K562 (cell line): ENCODE measurements at regions not wholly inside any gene's neighbourhood (a gene's known extent, or its start where the extent isn't known, plus 50 kb on each side); places are given as distances from the start of the nearest gene placed in this dataset.

ENCODE experiments used
- ATAC-seq: fragments of 200-7000 bp; cut with Tn5 transposase; 3 replicates; pipeline ENCODE4 v1.9.1; 2020; ENCODE audit warnings: moderate library complexity
- BruUV-seq: library from RNA; stranded (reverse); fragments of 400-500 nt; replicated peaks from 2 replicates; lab custom pipeline; 2021; lab: Mats Ljungman, UMichigan
- CTCF ChIA-PET: fragments of 300-600 bp; formaldehyde crosslinking; extraction: SDS; loops from one replicate; lab custom pipeline; 2021; ENCODE audit warnings: low intra/inter-chr PET ratio; lab: Yijun Ruan, JAX
- POLR2A ChIA-PET: fragments of 300-600, 350-650 bp; sonication (Branson Sonifier 250); formaldehyde crosslinking; extraction: SDS; loops from one replicate; lab custom pipeline; 2021; ENCODE audit warnings: antibody characterized with exemption, inconsistent platforms; lab: Yijun Ruan, JAX
- DNase-seq, 4 experiments: peaks; one replicate each; pipeline versions ENCODE4 v3.0.0 to v3.0.0-alpha.2; 2011 to 2018; ENCODE audit warnings: low spot score in 3 of 4, mixed read lengths in 3 of 4; ENCODE audit errors: extremely low read depth in 1 of 4
- FAIRE-seq: peaks from 2 replicates; lab custom pipeline; 2011; peaks lifted over from hg19 to GRCh38; lab: Jason Lieb, UNC
- H2AFZ ChIP-seq: 2 replicates; pipeline ENCODE4 v1.6.0; 2011; ENCODE audit warnings: low read depth, low read length, control low read depth, inconsistent platforms
- H3K27ac ChIP-seq: fragments of 200-600 bp; 3 replicates; pipeline ENCODE4 v1.8.0; 2011; ENCODE audit warnings: low read depth, mild to moderate bottlenecking, control low read depth, inconsistent platforms, low read length, moderate library complexity, mixed read lengths; ENCODE audit errors: extremely low read depth
- H3K27me3 ChIP-seq, 2 experiments: fragments of 300-600 bp in 1 of 2; 2 replicates in 1 of 2; 3 replicates in 1 of 2; pipeline versions ENCODE4 v1.6.0 to v1.8.0; 2011; ENCODE audit warnings: inconsistent platforms in 2 of 2, low read length in 2 of 2, mild to moderate bottlenecking in 1 of 2, mixed read lengths in 1 of 2, moderate library complexity in 1 of 2; ENCODE audit not compliant: control insufficient read depth in 2 of 2, insufficient read depth in 2 of 2
- H3K36me3 ChIP-seq: fragments of 300-600 bp; 3 replicates; pipeline ENCODE4 v1.8.0; 2011; ENCODE audit warnings: mild to moderate bottlenecking, low read length, inconsistent platforms; ENCODE audit not compliant: control insufficient read depth, insufficient read depth
- H3K4me1 ChIP-seq, 2 experiments: fragments of 200-600 bp in 1 of 2; replicated peaks in 1 of 2; 2 replicates in 1 of 2; 3 replicates in 1 of 2; pipeline versions ENCODE4 v1.5.1 to v1.8.0; 2011; ENCODE audit warnings: inconsistent platforms in 2 of 2, low read length in 2 of 2, mild to moderate bottlenecking in 1 of 2, mixed read lengths in 1 of 2, moderate library complexity in 1 of 2; ENCODE audit not compliant: control insufficient read depth in 2 of 2, insufficient read depth in 2 of 2
- H3K4me2 ChIP-seq: 2 replicates; pipeline ENCODE4 v1.6.1; 2011; ENCODE audit warnings: low read length, control low read depth, inconsistent platforms, mixed read lengths; ENCODE audit not compliant: insufficient read depth
- H3K4me3 ChIP-seq: fragments of 200-600 bp; sonication (generic), shearing (Covaris generic); 2 replicates; pipeline ENCODE4 v1.5.1; 2016; ENCODE audit warnings: control low read depth, inconsistent platforms
- H3K79me2 ChIP-seq: fragments of 200-600 bp; 3 replicates; pipeline ENCODE4 v1.8.0; 2011; ENCODE audit warnings: low read length, inconsistent platforms; ENCODE audit not compliant: control insufficient read depth, insufficient read depth
- H3K9ac ChIP-seq, 2 experiments: 2 replicates each; pipeline versions ENCODE4 v1.6.0 to v1.6.1; 2011; ENCODE audit warnings: low read depth in 2 of 2, low read length in 2 of 2, control low read depth in 1 of 2, inconsistent platforms in 1 of 2, mild to moderate bottlenecking in 1 of 2, mixed read lengths in 1 of 2; ENCODE audit not compliant: insufficient read depth in 1 of 2
- H3K9me1 ChIP-seq: one replicate; pipeline ENCODE4 v1.6.0; 2011; ENCODE audit warnings: inconsistent platforms, mild to moderate bottlenecking, low read length, moderate library complexity; ENCODE audit not compliant: control insufficient read depth, insufficient read depth
- H3K9me3 ChIP-seq: replicated peaks from 2 replicates; pipeline ENCODE4 v1.5.1; 2011; ENCODE audit warnings: low read depth, low read length, inconsistent platforms; ENCODE audit not compliant: control insufficient read depth, insufficient read depth
- H4K20me1 ChIP-seq: replicated peaks from 2 replicates; pipeline ENCODE4 v1.6.1; 2011; ENCODE audit warnings: low read length, inconsistent platforms, mixed read lengths; ENCODE audit not compliant: control insufficient read depth, insufficient read depth
- CBX8 ChIP-seq: fragments of 200-600 bp; sonication (generic); IDR thresholded peaks from 2 replicates; pipeline ENCODE4 v1.6.1; 2012; ENCODE audit warnings: borderline replicate concordance, mixed run types, low read depth, mild to moderate bottlenecking, moderate library complexity, mixed read lengths, low read length, control low read depth, inconsistent platforms; ENCODE audit not compliant: poor library complexity, severe bottlenecking; ENCODE audit errors: extremely low read depth
- CREM ChIP-seq: IDR thresholded peaks from 2 replicates; pipeline ENCODE4 v1.6.1; 2014; ENCODE audit warnings: antibody characterized with exemption, low read depth
- EP400 ChIP-seq: fragments of 450-650 bp; IDR thresholded peaks from 2 replicates; pipeline ENCODE4 v1.6.1; 2017; ENCODE audit warnings: antibody characterized with exemption, mild to moderate bottlenecking, moderate library complexity
- GTF2A2 ChIP-seq: IDR thresholded peaks from 2 replicates; pipeline ENCODE4 v1.6.1; 2016; ENCODE audit warnings: mild to moderate bottlenecking, missing genetic modification characterization, missing compliant biosample characterization
- HIVEP1 ChIP-seq: fragments of 250-450 bp; sonication (Bioruptor Pico); IDR thresholded peaks from 2 replicates; pipeline ENCODE4 v1.4.0; 2020; ENCODE audit warnings: mild to moderate bottlenecking
- HMG20A ChIP-seq: fragments of 450-650 bp; formaldehyde crosslinking; conservative IDR thresholded peaks from 2 replicates; pipeline ENCODE4 v1.4.0; 2020; ENCODE audit warnings: mild to moderate bottlenecking, mixed read lengths
- ILK ChIP-seq: fragments of 450-650 bp; IDR thresholded peaks from 2 replicates; pipeline ENCODE4 v1.6.1; 2016; ENCODE audit warnings: missing genetic modification characterization, low read depth, mild to moderate bottlenecking, missing compliant biosample characterization, moderate library complexity, borderline replicate concordance
- KAT7 ChIP-seq: sonication (generic); formaldehyde crosslinking; IDR thresholded peaks from 2 replicates; pipeline ENCODE4 v1.8.0; 2022; ENCODE audit warnings: missing genetic modification reagents, mild to moderate bottlenecking, borderline replicate concordance
- PHF21A ChIP-seq: fragments of 450-650 bp; IDR thresholded peaks from 2 replicates; pipeline ENCODE4 v1.6.1; 2017; ENCODE audit warnings: low read depth, borderline replicate concordance
- SP1 ChIP-seq: sonication (generic); formaldehyde crosslinking; IDR thresholded peaks from 2 replicates; pipeline ENCODE4 v1.8.1; 2022; ENCODE audit warnings: mild to moderate bottlenecking, missing genetic modification reagents
- TEAD4 ChIP-seq, 2 experiments: sonication (generic) in 1 of 2; formaldehyde crosslinking in 1 of 2; IDR thresholded peaks; 2 replicates each; pipeline versions ENCODE4 v1.6.1 to v1.8.0; 2012 to 2022; ENCODE audit warnings: borderline replicate concordance in 1 of 2, inconsistent platforms in 1 of 2, low read length in 1 of 2, mild to moderate bottlenecking in 1 of 2, missing genetic modification reagents in 1 of 2
- TRIM25 ChIP-seq: fragments of 450-650 bp; IDR thresholded peaks from 2 replicates; pipeline ENCODE4 v1.7.0; 2016; ENCODE audit warnings: borderline replicate concordance
- ZNF175 ChIP-seq: fragments of 200-800 bp; sonication (Bioruptor generic); IDR thresholded peaks from 2 replicates; pipeline ENCODE4 v1.6.1; 2016; ENCODE audit warnings: low read depth, mild to moderate bottlenecking, missing genetic modification characterization, missing compliant biosample characterization
- WGBS: fragments of 100-300 bp; shearing (Covaris generic); methylation state at CpG from one replicate; pipeline ENCODE4 v1.1.6; 2016; ENCODE audit warnings: low coverage, mixed read lengths; ENCODE audit not compliant: insufficient coverage; ENCODE audit errors: missing lambda C conversion rate; 5-methylcytosine and 5-hydroxymethylcytosine counted together
- in situ Hi-C: fragments of 300-500 bp; cut with MboI; formaldehyde crosslinking; loops from 4 replicates; pipeline ENCODE4 v1.15.0; 2018; ENCODE audit warnings: inconsistent platforms, mixed read lengths
- intact Hi-C: fragments of 100-400 bp; cut with micrococcal nuclease; formaldehyde crosslinking; loops from 2 replicates; pipeline ENCODE4 v1.14.2; 2022

DNA sequence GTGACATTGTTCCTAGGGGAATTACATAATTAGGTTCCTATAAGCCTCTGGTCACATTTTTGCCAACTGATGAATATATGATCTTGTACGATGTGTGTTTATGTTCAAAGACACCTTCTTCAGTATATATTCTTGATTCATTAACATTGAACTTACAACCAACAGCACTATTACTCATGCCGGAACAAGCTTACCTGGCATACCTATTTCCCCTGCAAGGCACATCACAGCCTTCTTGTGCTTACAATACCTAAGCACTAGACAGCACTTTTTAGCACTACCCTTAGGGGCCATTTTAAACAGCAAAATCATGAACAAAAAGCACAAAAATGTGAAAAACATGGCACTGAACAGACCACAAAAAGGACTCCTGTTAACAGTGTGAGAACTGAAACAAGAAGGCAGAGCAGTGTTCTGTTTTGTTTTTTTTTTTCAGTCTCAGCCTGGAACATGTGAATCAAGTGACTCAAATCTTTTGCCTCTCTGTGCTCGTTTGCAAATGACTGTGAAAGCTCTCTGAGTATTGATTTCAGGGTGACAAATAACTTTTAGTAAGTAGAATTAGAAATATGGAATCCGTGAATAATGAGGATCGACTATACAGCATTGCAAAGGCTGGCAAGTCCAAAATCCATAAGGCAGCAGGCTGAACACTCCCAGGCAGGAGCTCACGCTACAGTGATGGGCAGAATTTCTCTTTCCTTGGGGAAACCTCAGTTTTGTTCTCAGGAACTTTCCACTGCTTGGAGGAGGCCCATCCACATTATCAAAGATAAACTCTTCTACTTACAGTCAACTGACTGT, 102.3 kb upstream of the TSHZ2 start:
- Histone ChIP-seq H2AFZ (no peak overlapping the region), H4K20me1 (no peaks in the 10 kb centered on the region), H3K27ac (no peak overlapping the region), H3K27me3 (no peaks in the 10 kb centered on the region), H3K4me1 (no peaks in the 10 kb centered on the region), H3K4me3 (no peak overlapping the region), H3K36me3 (no peaks in the 10 kb centered on the region), H3K4me2 (no peak overlapping the region), H3K9me3 (no peaks in the 10 kb centered on the region), H3K9me1 (no peaks in the 10 kb centered on the region), H3K79me2 (no peaks in the 10 kb centered on the region), H3K9ac (no peak overlapping the region)
- no TSS peak for BruUV-seq
- ChIA-PET POLR2A (no interaction called here), CTCF (no interaction called here)
- FAIRE-seq (no peak), DNase-seq (no peak), ATAC-seq (no peak)
- in situ Hi-C loops: no loop called here
- 2% methylated on average over 6 of the region's 6 CpGs for WGBS
- intact Hi-C loops: no loop called here
- TF ChIP-seq SP1 (CRISPR knock-in tag) (no peak), PHF21A (no peak), HIVEP1 (CRISPR knock-in tag) (no peak), TEAD4 (IDR thresholded peaks at IDR 0.05; ENCODE audit: low read length) (no peak), TEAD4 (CRISPR knock-in tag; IDR thresholded peaks at IDR 0.05; ENCODE audit: borderline replicate concordance) (no peak), ILK (tag) (no peak), ZNF175 (CRISPR knock-in tag) (no peak), EP400 (no peak), TRIM25 (no peak), GTF2A2 (tag) (no peak), HMG20A (CRISPR knock-in tag) (no peak), KAT7 (CRISPR knock-in tag) (no peak), CBX8 (no peak), CREM (no peak)
